H1 (cell line): ENCODE measurements at regions not wholly inside any gene's neighbourhood (a gene's known extent, or its start where the extent isn't known, plus 50 kb on each side); places are given as distances from the start of the nearest gene placed in this dataset.

ENCODE experiments used
- CREB1 ChIP-seq: IDR thresholded peaks from 2 replicates; pipeline ENCODE4 v1.6.1; 2012; ENCODE audit warnings: inconsistent platforms
- SIX5 ChIP-seq: IDR thresholded peaks from 2 replicates; pipeline ENCODE4 v1.6.1; 2011; ENCODE audit warnings: mild to moderate bottlenecking, low read depth, low read length
- SP4 ChIP-seq: IDR thresholded peaks from 2 replicates; pipeline ENCODE4 v1.6.1; 2012; ENCODE audit warnings: low read length, inconsistent platforms
- TF ChIP-seq, protein P1 (sequence below): fragments of 300-600 bp; sonication (generic); IDR thresholded peaks from 2 replicates; pipeline ENCODE4 v1.7.1; 2012; ENCODE audit warnings: low read length, moderate library complexity, mild to moderate bottlenecking, inconsistent platforms; ENCODE audit not compliant: insufficient replicate concordance

DNA sequence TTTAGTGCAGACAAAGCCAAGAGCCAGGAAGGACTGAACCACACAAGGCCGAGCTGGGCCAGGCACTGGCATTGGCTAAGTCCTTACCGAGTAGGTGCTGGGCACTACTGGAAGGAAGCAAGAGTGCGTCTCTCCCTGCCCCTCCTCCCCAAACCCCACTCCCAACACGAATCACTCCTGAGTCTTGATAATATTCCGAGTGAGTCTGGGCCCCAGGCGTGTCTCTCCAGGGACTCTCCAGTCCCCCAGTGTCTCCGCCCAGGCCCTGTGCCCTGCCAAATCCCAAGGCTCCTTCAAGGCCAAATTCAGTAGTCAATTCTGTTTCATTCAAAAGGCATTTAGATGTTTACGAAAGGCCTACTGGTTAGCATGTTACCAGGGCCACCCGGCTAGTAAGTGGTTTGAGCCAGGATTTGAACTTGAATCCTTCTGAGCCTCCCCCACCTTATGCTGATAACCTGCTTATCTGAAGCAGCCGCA is 82.8 kb downstream of the GLI2 start (continued):
- TF ChIP-seq, protein P1, sequence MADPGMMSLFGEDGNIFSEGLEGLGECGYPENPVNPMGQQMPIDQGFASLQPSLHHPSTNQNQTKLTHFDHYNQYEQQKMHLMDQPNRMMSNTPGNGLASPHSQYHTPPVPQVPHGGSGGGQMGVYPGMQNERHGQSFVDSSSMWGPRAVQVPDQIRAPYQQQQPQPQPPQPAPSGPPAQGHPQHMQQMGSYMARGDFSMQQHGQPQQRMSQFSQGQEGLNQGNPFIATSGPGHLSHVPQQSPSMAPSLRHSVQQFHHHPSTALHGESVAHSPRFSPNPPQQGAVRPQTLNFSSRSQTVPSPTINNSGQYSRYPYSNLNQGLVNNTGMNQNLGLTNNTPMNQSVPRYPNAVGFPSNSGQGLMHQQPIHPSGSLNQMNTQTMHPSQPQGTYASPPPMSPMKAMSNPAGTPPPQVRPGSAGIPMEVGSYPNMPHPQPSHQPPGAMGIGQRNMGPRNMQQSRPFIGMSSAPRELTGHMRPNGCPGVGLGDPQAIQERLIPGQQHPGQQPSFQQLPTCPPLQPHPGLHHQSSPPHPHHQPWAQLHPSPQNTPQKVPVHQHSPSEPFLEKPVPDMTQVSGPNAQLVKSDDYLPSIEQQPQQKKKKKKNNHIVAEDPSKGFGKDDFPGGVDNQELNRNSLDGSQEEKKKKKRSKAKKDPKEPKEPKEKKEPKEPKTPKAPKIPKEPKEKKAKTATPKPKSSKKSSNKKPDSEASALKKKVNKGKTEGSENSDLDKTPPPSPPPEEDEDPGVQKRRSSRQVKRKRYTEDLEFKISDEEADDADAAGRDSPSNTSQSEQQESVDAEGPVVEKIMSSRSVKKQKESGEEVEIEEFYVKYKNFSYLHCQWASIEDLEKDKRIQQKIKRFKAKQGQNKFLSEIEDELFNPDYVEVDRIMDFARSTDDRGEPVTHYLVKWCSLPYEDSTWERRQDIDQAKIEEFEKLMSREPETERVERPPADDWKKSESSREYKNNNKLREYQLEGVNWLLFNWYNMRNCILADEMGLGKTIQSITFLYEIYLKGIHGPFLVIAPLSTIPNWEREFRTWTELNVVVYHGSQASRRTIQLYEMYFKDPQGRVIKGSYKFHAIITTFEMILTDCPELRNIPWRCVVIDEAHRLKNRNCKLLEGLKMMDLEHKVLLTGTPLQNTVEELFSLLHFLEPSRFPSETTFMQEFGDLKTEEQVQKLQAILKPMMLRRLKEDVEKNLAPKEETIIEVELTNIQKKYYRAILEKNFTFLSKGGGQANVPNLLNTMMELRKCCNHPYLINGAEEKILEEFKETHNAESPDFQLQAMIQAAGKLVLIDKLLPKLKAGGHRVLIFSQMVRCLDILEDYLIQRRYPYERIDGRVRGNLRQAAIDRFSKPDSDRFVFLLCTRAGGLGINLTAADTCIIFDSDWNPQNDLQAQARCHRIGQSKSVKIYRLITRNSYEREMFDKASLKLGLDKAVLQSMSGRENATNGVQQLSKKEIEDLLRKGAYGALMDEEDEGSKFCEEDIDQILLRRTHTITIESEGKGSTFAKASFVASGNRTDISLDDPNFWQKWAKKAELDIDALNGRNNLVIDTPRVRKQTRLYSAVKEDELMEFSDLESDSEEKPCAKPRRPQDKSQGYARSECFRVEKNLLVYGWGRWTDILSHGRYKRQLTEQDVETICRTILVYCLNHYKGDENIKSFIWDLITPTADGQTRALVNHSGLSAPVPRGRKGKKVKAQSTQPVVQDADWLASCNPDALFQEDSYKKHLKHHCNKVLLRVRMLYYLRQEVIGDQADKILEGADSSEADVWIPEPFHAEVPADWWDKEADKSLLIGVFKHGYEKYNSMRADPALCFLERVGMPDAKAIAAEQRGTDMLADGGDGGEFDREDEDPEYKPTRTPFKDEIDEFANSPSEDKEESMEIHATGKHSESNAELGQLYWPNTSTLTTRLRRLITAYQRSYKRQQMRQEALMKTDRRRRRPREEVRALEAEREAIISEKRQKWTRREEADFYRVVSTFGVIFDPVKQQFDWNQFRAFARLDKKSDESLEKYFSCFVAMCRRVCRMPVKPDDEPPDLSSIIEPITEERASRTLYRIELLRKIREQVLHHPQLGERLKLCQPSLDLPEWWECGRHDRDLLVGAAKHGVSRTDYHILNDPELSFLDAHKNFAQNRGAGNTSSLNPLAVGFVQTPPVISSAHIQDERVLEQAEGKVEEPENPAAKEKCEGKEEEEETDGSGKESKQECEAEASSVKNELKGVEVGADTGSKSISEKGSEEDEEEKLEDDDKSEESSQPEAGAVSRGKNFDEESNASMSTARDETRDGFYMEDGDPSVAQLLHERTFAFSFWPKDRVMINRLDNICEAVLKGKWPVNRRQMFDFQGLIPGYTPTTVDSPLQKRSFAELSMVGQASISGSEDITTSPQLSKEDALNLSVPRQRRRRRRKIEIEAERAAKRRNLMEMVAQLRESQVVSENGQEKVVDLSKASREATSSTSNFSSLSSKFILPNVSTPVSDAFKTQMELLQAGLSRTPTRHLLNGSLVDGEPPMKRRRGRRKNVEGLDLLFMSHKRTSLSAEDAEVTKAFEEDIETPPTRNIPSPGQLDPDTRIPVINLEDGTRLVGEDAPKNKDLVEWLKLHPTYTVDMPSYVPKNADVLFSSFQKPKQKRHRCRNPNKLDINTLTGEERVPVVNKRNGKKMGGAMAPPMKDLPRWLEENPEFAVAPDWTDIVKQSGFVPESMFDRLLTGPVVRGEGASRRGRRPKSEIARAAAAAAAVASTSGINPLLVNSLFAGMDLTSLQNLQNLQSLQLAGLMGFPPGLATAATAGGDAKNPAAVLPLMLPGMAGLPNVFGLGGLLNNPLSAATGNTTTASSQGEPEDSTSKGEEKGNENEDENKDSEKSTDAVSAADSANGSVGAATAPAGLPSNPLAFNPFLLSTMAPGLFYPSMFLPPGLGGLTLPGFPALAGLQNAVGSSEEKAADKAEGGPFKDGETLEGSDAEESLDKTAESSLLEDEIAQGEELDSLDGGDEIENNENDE, result no peak
- TF ChIP-seq CREB1, result no peak
- no peak for TF ChIP-seq SIX5
- no peak for TF ChIP-seq SP4
